Lower leg skin (tissue), 3 donors: ENCODE measurements at regions not wholly inside any gene's neighbourhood (a gene's known extent, or its start where the extent isn't known, plus 50 kb on each side); places are given as distances from the start of the nearest gene placed in this dataset.

Experiments used
- POLR2A ChIP-seq, 2 donors: fragments of 450-650 bp; IDR thresholded peaks; one replicate each; pipeline ENCODE4 v1.6.1; 2016 to 2017; ENCODE audit warnings: antibody characterized with exemption in 2 of 2, mild to moderate bottlenecking in 1 of 2, moderate library complexity in 1 of 2
- TF ChIP-seq, protein P1 (sequence below), 3 donors: fragments of 450-650 bp; IDR thresholded peaks; one replicate each; pipeline ENCODE4 v1.5.1; 2016; ENCODE audit warnings: antibody characterized with exemption in 3 of 3, mild to moderate bottlenecking in 3 of 3, moderate library complexity in 2 of 3

DNA sequence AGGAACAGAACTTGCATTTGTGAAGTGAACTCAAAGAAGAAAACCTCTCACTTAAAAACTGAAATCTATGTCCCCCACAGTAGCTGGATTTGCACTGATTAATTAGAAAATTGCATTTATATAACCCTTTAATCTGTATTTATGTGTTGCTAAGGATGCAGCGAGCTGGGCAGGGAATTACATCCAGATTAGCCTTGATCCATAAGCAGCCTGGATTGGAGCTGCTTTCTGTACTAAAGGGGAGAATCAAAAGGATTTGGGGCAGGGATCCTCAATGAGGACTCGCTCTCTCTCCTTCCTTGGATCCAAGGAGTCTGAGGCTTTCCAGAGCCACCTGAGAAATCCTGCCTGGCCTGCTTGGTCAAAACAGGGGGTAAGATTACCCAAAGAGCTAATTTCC lies 125.9 kb downstream of the TLE3 start:
- TF ChIP-seq, protein P1, sequence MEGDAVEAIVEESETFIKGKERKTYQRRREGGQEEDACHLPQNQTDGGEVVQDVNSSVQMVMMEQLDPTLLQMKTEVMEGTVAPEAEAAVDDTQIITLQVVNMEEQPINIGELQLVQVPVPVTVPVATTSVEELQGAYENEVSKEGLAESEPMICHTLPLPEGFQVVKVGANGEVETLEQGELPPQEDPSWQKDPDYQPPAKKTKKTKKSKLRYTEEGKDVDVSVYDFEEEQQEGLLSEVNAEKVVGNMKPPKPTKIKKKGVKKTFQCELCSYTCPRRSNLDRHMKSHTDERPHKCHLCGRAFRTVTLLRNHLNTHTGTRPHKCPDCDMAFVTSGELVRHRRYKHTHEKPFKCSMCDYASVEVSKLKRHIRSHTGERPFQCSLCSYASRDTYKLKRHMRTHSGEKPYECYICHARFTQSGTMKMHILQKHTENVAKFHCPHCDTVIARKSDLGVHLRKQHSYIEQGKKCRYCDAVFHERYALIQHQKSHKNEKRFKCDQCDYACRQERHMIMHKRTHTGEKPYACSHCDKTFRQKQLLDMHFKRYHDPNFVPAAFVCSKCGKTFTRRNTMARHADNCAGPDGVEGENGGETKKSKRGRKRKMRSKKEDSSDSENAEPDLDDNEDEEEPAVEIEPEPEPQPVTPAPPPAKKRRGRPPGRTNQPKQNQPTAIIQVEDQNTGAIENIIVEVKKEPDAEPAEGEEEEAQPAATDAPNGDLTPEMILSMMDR (IDR thresholded peaks at IDR 0.05) = no peak
- TF ChIP-seq POLR2A (IDR thresholded peaks at IDR 0.05) = no peak
